Activated naive CD4-positive, alpha-beta T cell treated with anti-CD3 and anti-CD28 coated beads, Interleukin-2, amount 50 U/mL, for 72 hours (primary cell): ENCODE measurements at regions not wholly inside any gene's neighbourhood (a gene's known extent, or its start where the extent isn't known, plus 50 kb on each side); places are given as distances from the start of the nearest gene placed in this dataset.
A peak's percentile ranks its signal among the peaks of the same experiment; 100 is the strongest.
"Not testable (repeated sequence)": the region's sequence is repeated elsewhere in the genome, so short reads cannot be mapped to it uniquely, and the experiment has no call there.

Experiments used
- ATAC-seq, 2 donors: fragments of 150-1000 bp; cut with Tn5 transposase; 2 replicates each; pipeline ENCODE4 v1.10.0; 2021; ENCODE audit warnings: mild to moderate bottlenecking in 2 of 2, moderate library complexity in 2 of 2
- DNase-seq, 2 donors: peaks; one replicate each; pipeline ENCODE4 v3.0.0; 2021 to 2022; ENCODE audit warnings: low spot score in 2 of 2
- H3K27ac Mint-ChIP-seq, 2 donors: one replicate each; pipeline ENCODE4 v1.8.0; 2022; ENCODE audit warnings: mild to moderate bottlenecking in 2 of 2, mixed read lengths in 2 of 2
- H3K36me3 Mint-ChIP-seq, 2 donors: one replicate each; pipeline ENCODE4 v1.8.0; 2022; ENCODE audit warnings: mixed read lengths in 2 of 2
- H3K9me3 Mint-ChIP-seq, 2 donors: one replicate each; pipeline ENCODE4 v1.8.0; 2022; ENCODE audit warnings: mixed read lengths in 2 of 2

GRCh38 chr11:70894566-70895365 is 357.6 kb downstream of the SHANK2 start:
- no peak overlapping the region for H3K27ac Mint-ChIP-seq
- H3K9me3 Mint-ChIP-seq: peaks cover 11 to 19% of the 10 kb centered on the region in 2 donors
- peaks cover 7 to 12% of the 10 kb centered on the region in 2 donors for H3K36me3 Mint-ChIP-seq
- DNase-seq (no peak), ATAC-seq (no peak)

- Mint-ChIP-seq H3K27ac (no peak overlapping the region), H3K36me3 (peaks cover 7 to 12% of the 10 kb centered on the region in 2 donors), H3K9me3 (peaks cover 11 to 19% of the 10 kb centered on the region in 2 donors)
- DNase-seq (no peak), ATAC-seq (no peak)
These were observed 357.1 kb downstream of the SHANK2 start for GRCh38 chr11:70895366-70895670.

- Mint-ChIP-seq H3K36me3 (peaks cover 7 to 12% of the 10 kb centered on the region in 2 donors), H3K27ac (no peak overlapping the region), H3K9me3 (peaks cover 11 to 19% of the 10 kb centered on the region in 2 donors)
- DNase-seq (no peak), ATAC-seq (no peak)
These were observed 354.9 kb downstream of the SHANK2 start for GRCh38 chr11:70897429-70897828.

GRCh38 chr11:70899616-70900015 is 352.8 kb downstream of the SHANK2 start:
- Mint-ChIP-seq H3K9me3 (peaks cover 11 to 19% of the 10 kb centered on the region in 2 donors), H3K27ac (no peak overlapping the region), H3K36me3 (peaks cover 7 to 12% of the 10 kb centered on the region in 2 donors)
- DNase-seq: no peak
- ATAC-seq: no peak

GRCh38 chr11:70900540-70900939 is 351.8 kb downstream of the SHANK2 start:
- Mint-ChIP-seq H3K36me3 (peaks cover 7 to 12% of the 10 kb centered on the region in 2 donors), H3K27ac (no peak overlapping the region), H3K9me3 (peaks cover 11 to 19% of the 10 kb centered on the region in 2 donors)
- no peak for DNase-seq
- no peak for ATAC-seq

- H3K27ac Mint-ChIP-seq: no peak overlapping the region
- ATAC-seq: no peak
- H3K9me3 Mint-ChIP-seq: peaks cover 7 to 9% of the 10 kb centered on the region in 2 donors
- no peak for DNase-seq
- H3K36me3 Mint-ChIP-seq: peaks cover 7 to 8% of the 10 kb centered on the region in 2 donors
These were observed 350.3 kb downstream of the SHANK2 start for GRCh38 chr11:70901951-70902521.

GRCh38 chr11:70903229-70903628 is 349.1 kb downstream of the SHANK2 start:
- not testable (repeated sequence) for DNase-seq, H3K9me3 Mint-ChIP-seq, ATAC-seq, H3K27ac Mint-ChIP-seq, H3K36me3 Mint-ChIP-seq

GRCh38 chr11:70906101-70906500 is 346.3 kb downstream of the SHANK2 start:
- no peaks in the 10 kb centered on the region for H3K9me3 Mint-ChIP-seq
- DNase-seq: no peak
- ATAC-seq: no peak
- H3K36me3 Mint-ChIP-seq: no peaks in the 10 kb centered on the region
- no peak overlapping the region for H3K27ac Mint-ChIP-seq

GRCh38 chr11:70908223-70908622 is 344.2 kb downstream of the SHANK2 start:
- Mint-ChIP-seq H3K9me3 (no peaks in the 10 kb centered on the region), H3K27ac (no peak overlapping the region), H3K36me3 (no peaks in the 10 kb centered on the region)
- ATAC-seq: no peak
- no peak for DNase-seq

- Mint-ChIP-seq H3K27ac (no peak overlapping the region), H3K9me3 (no peaks in the 10 kb centered on the region), H3K36me3 (no peaks in the 10 kb centered on the region)
- no peak for DNase-seq
- ATAC-seq: no peak
These were observed 341.5 kb downstream of the SHANK2 start for GRCh38 chr11:70910835-70911234.

- no peak overlapping the region for H3K27ac Mint-ChIP-seq
- ATAC-seq: peak in 1 of 2 donors; percentile 80
- H3K36me3 Mint-ChIP-seq: no peaks in the 10 kb centered on the region
- no peaks in the 10 kb centered on the region for H3K9me3 Mint-ChIP-seq
- DNase-seq: no peak
These were observed 340.0 kb downstream of the SHANK2 start for GRCh38 chr11:70912226-70912840.

GRCh38 chr11:70913715-70914231 is 338.6 kb downstream of the SHANK2 start:
- Mint-ChIP-seq H3K9me3 (peaks cover 0 to 4% of the 10 kb centered on the region in 2 donors), H3K36me3 (no peaks in the 10 kb centered on the region), H3K27ac (no peak overlapping the region)
- DNase-seq (no peak), ATAC-seq (no peak)

- H3K9me3 Mint-ChIP-seq: peaks cover under 1 to 4% of the 10 kb centered on the region in 2 donors
- DNase-seq (no peak), ATAC-seq (no peak)
- H3K36me3 Mint-ChIP-seq: no peaks in the 10 kb centered on the region
- no peak overlapping the region for H3K27ac Mint-ChIP-seq
These were observed 337.9 kb downstream of the SHANK2 start for GRCh38 chr11:70914496-70914895.

- Mint-ChIP-seq H3K27ac (no peak overlapping the region), H3K9me3 (peaks cover 3 to 12% of the 10 kb centered on the region in 2 donors), H3K36me3 (peaks cover 5 to 9% of the 10 kb centered on the region in 2 donors)
- ATAC-seq (no peak), DNase-seq (no peak)
These were observed 337.0 kb downstream of the SHANK2 start for GRCh38 chr11:70915158-70915985.

- peaks cover 7 to 12% of the 10 kb centered on the region in 2 donors for H3K9me3 Mint-ChIP-seq
- H3K27ac Mint-ChIP-seq: no peak overlapping the region
- no peak for ATAC-seq
- peaks cover 12 to 15% of the 10 kb centered on the region in 2 donors for H3K36me3 Mint-ChIP-seq
- no peak for DNase-seq
These were observed 336.0 kb downstream of the SHANK2 start for GRCh38 chr11:70916351-70916750.

- Mint-ChIP-seq H3K36me3 (peaks cover 28 to 30% of the 10 kb centered on the region in 2 donors), H3K9me3 (peaks cover 18 to 25% of the 10 kb centered on the region in 2 donors), H3K27ac (no peak overlapping the region)
- no peak for ATAC-seq
- no peak for DNase-seq
These were observed 334.1 kb downstream of the SHANK2 start for GRCh38 chr11:70918242-70918641.
